ENCODE measurements at regions not wholly inside any gene's neighbourhood (a gene's known extent, or its start where the extent isn't known, plus 50 kb on each side); places are given as distances from the start of the nearest gene placed in this dataset.

DNA sequence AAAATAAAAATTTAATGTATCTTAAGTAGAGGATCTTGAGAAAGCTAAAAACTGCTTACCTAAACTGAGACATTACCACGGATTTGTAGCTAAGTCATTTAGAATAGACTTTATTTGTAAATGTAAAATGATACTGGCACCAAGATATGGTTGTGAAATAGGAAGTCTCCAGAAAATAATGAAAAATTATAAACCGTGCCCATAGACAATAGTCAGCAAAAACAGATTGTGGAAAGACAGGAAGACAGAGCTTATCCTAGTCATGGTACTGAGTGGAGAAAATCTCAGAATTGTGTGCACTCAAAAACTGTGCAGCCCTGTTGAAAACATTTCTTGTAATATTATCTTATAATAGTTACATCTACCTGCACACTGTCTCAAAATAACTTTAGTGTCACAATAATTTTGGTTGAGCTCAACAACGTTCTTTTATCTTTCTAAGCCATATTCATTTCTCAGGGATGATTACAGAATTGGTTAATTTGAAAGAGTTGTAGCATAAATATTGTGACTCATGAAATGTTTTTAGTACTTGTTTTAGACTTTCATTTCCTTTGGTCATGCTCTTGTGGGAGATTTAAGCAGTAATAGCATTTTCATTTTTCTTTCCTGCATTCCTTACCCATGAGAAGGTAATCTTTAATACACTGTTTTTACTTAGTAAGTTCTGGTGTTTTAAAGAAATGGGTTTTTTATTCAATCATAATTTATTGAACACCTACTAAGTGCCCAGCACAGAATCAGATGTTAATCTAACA is 174.5 kb downstream of the SOX4 start:
- H3K4me2 ChIP-seq (ENCODE audit: low read length) = no peak overlapping the region

DNA sequence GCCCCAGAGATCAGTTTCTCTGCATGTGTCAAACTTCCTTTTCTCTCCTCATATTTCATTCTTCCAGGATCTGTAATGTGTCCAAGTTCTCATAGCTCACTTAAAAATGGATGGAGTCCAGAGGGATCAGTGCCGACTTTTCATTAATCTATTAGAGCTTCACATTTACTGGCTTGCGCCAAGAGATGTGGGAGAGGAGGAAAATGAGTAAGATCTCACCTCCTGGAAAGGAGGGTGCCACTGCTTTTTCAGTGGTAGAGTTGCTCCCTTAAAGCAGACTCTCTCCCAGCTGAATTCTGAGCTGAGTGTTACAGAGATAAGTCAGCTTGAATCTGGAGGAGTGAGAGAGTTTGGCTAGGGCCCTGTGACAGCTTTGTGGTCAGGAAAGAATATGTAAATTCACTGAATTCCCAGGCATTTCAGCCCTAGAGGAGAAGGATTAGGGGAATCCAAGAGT is 175.9 kb downstream of the SOX4 start:
- H3K27ac ChIP-seq (ENCODE audit: low read depth, low read length, poor library complexity, severe bottlenecking) = no peak overlapping the region
- no peak overlapping the region for H3K4me2 ChIP-seq (ENCODE audit: low read length)
- no peak overlapping the region for H3K9ac ChIP-seq (ENCODE audit: low read length)

More for the DNA sequence above, 174.5 kb downstream of the SOX4 start:
- Histone ChIP-seq H3K27me3 (ENCODE audit: insufficient read depth, low read length) (no peaks in the 10 kb centered on the region), H3K9me2 (ENCODE audit: low read depth, low read length) (no peaks in the 10 kb centered on the region), H3K36me3 (ENCODE audit: insufficient read depth, low read length) (no peaks in the 10 kb centered on the region), H3K27ac (ENCODE audit: low read depth, low read length, poor library complexity, severe bottlenecking) (no peak overlapping the region), H3K9me3 (ENCODE audit: low read length) (no peaks in the 10 kb centered on the region), H3K4me3 (ENCODE audit: low read depth, low read length, poor library complexity, severe bottlenecking) (no peak overlapping the region), H3K4me1 (ENCODE audit: insufficient read depth, low read length, severe bottlenecking) (no peaks in the 10 kb centered on the region), H4K20me1 (ENCODE audit: insufficient read depth, low read length) (no peaks in the 10 kb centered on the region), H3F3A (ENCODE audit: insufficient read depth, low read length) (no peaks in the 10 kb centered on the region), H3K79me2 (ENCODE audit: insufficient read depth, low read length) (no peaks in the 10 kb centered on the region), H3K9ac (ENCODE audit: low read length) (no peak overlapping the region), H2AFZ (ENCODE audit: low read length) (no peak overlapping the region)
- TF ChIP-seq EZH2 (IDR thresholded peaks at IDR 0.05; ENCODE audit: borderline replicate concordance, low read length) = no peak
- TF ChIP-seq, protein P1, sequence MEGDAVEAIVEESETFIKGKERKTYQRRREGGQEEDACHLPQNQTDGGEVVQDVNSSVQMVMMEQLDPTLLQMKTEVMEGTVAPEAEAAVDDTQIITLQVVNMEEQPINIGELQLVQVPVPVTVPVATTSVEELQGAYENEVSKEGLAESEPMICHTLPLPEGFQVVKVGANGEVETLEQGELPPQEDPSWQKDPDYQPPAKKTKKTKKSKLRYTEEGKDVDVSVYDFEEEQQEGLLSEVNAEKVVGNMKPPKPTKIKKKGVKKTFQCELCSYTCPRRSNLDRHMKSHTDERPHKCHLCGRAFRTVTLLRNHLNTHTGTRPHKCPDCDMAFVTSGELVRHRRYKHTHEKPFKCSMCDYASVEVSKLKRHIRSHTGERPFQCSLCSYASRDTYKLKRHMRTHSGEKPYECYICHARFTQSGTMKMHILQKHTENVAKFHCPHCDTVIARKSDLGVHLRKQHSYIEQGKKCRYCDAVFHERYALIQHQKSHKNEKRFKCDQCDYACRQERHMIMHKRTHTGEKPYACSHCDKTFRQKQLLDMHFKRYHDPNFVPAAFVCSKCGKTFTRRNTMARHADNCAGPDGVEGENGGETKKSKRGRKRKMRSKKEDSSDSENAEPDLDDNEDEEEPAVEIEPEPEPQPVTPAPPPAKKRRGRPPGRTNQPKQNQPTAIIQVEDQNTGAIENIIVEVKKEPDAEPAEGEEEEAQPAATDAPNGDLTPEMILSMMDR (IDR thresholded peaks at IDR 0.05; ENCODE audit: low read length) = no peak

DNA sequence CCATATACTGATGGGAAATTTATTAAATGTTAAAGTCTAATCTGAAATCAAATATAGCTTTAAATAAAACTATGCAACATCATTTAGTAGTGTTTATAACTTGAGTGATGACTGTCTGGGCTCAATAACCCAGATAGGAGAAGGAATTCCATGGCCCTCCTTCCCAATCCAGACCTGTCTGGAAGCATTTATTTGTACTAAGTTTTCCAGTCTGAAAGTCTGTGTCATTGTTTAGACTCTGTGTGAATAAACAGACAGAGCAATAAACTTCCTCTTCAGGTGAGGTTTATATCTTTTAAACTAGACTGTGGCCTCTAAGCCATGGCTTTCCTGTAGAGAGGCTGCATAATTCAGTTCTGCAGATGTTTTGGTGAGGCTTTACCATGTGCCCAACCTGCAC is 176.4 kb downstream of the SOX4 start:
- no peak overlapping the region for H3K4me2 ChIP-seq (ENCODE audit: low read length)
- no peak overlapping the region for H3K9ac ChIP-seq (ENCODE audit: low read length)
- no peak overlapping the region for H2AFZ ChIP-seq (ENCODE audit: low read length)
- no peak overlapping the region for H3K4me3 ChIP-seq (ENCODE audit: low read depth, low read length, poor library complexity, severe bottlenecking)
- no peaks in the 10 kb centered on the region for H3K36me3 ChIP-seq (ENCODE audit: insufficient read depth, low read length)
- H3K4me1 ChIP-seq (ENCODE audit: insufficient read depth, low read length, severe bottlenecking) = no peaks in the 10 kb centered on the region
- H3K27ac ChIP-seq (ENCODE audit: low read depth, low read length, poor library complexity, severe bottlenecking) = no peak overlapping the region
- no peaks in the 10 kb centered on the region for H4K20me1 ChIP-seq (ENCODE audit: insufficient read depth, low read length)
- no peaks in the 10 kb centered on the region for H3K79me2 ChIP-seq (ENCODE audit: insufficient read depth, low read length)
- TF ChIP-seq EZH2 (IDR thresholded peaks at IDR 0.05; ENCODE audit: borderline replicate concordance, low read length) = no peak
- TF ChIP-seq, protein P1 (IDR thresholded peaks at IDR 0.05; ENCODE audit: low read length) = no peak
- no peaks in the 10 kb centered on the region for H3F3A ChIP-seq (ENCODE audit: insufficient read depth, low read length)
- H3K9me3 ChIP-seq (ENCODE audit: low read length) = no peaks in the 10 kb centered on the region
- no peaks in the 10 kb centered on the region for H3K27me3 ChIP-seq (ENCODE audit: insufficient read depth, low read length)
- no peaks in the 10 kb centered on the region for H3K9me2 ChIP-seq (ENCODE audit: low read depth, low read length)

More for the DNA sequence above, 175.9 kb downstream of the SOX4 start:
- TF ChIP-seq, protein P1 (IDR thresholded peaks at IDR 0.05; ENCODE audit: low read length) = no peak
- TF ChIP-seq EZH2 (IDR thresholded peaks at IDR 0.05; ENCODE audit: borderline replicate concordance, low read length) = no peak
- Histone ChIP-seq H3K36me3 (ENCODE audit: insufficient read depth, low read length) (no peaks in the 10 kb centered on the region), H3K9me2 (ENCODE audit: low read depth, low read length) (no peaks in the 10 kb centered on the region), H3K79me2 (ENCODE audit: insufficient read depth, low read length) (no peaks in the 10 kb centered on the region), H3K9me3 (ENCODE audit: low read length) (no peaks in the 10 kb centered on the region), H3F3A (ENCODE audit: insufficient read depth, low read length) (no peaks in the 10 kb centered on the region), H3K27me3 (ENCODE audit: insufficient read depth, low read length) (no peaks in the 10 kb centered on the region), H2AFZ (ENCODE audit: low read length) (no peak overlapping the region), H3K4me3 (ENCODE audit: low read depth, low read length, poor library complexity, severe bottlenecking) (no peak overlapping the region), H4K20me1 (ENCODE audit: insufficient read depth, low read length) (no peaks in the 10 kb centered on the region), H3K4me1 (ENCODE audit: insufficient read depth, low read length, severe bottlenecking) (no peaks in the 10 kb centered on the region)

All from OCI-LY1 (cell line).